ENCODE measurements at regions not wholly inside any gene's neighbourhood (a gene's known extent, or its start where the extent isn't known, plus 50 kb on each side); places are given as distances from the start of the nearest gene placed in this dataset.

DNA sequence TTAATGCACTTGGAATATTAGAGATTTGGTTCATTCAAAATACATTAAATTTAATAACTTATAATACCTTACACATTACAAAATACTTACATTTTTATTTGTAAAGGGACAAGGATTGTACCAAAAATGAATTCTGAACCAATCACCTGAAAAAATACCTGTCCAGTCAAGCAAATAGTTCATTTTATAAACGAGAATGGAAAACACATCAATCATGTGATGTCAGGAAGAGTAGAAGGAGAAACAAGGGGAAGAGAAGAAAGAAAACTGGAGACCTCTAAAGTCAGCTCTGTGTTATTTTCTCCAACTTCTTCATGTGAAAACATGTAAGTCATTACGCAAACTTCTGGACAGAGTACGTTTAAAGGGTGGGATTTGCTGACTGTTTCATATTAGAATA is 989.0 kb upstream of the NUDT12 start:
- TF ChIP-seq, protein P1, sequence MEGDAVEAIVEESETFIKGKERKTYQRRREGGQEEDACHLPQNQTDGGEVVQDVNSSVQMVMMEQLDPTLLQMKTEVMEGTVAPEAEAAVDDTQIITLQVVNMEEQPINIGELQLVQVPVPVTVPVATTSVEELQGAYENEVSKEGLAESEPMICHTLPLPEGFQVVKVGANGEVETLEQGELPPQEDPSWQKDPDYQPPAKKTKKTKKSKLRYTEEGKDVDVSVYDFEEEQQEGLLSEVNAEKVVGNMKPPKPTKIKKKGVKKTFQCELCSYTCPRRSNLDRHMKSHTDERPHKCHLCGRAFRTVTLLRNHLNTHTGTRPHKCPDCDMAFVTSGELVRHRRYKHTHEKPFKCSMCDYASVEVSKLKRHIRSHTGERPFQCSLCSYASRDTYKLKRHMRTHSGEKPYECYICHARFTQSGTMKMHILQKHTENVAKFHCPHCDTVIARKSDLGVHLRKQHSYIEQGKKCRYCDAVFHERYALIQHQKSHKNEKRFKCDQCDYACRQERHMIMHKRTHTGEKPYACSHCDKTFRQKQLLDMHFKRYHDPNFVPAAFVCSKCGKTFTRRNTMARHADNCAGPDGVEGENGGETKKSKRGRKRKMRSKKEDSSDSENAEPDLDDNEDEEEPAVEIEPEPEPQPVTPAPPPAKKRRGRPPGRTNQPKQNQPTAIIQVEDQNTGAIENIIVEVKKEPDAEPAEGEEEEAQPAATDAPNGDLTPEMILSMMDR (conservative IDR thresholded peaks at IDR 0.05 in 1 of 2, IDR thresholded peaks at IDR 0.05 in 1 of 2; ENCODE audit: extremely low read depth in 1 of 2, insufficient read depth in 1 of 2, low read depth in 1 of 2, low read length in 2 of 2): no peak
- TF ChIP-seq EZH2 (IDR thresholded peaks at IDR 0.05; ENCODE audit: borderline replicate concordance, low read length): no peak

Measured in mammary epithelial cell (primary cell).